GM21528 (cell line): ENCODE measurements at regions not wholly inside any gene's neighbourhood (a gene's known extent, or its start where the extent isn't known, plus 50 kb on each side); places are given as distances from the start of the nearest gene placed in this dataset.
"Not testable (repeated sequence)": the region's sequence is repeated elsewhere in the genome, so short reads cannot be mapped to it uniquely, and the experiment has no call there.

Experiments
- ATAC-seq: cut with Tn5 transposase; IDR thresholded peaks from one replicate; pipeline ENCODE4 v1.9.1; 2021; ENCODE audit warnings: mild to moderate bottlenecking, moderate library complexity; ENCODE audit not compliant: unreplicated experiment, low FRiP score

- no peak for ATAC-seq
Measured at GRCh38 chr2:128603411-128603924, 284.8 kb upstream of the HS6ST1 start.

- no peak for ATAC-seq
Measured at GRCh38 chr2:128604045-128604444, 285.4 kb upstream of the HS6ST1 start.

GRCh38 chr2:128604581-128604980 lies 285.9 kb upstream of the HS6ST1 start:
- not testable (repeated sequence) for ATAC-seq

GRCh38 chr2:128605421-128605820 lies 286.8 kb upstream of the HS6ST1 start:
- ATAC-seq = no peak

GRCh38 chr2:128605931-128606330 lies 287.3 kb upstream of the HS6ST1 start:
- ATAC-seq = no peak

- no peak for ATAC-seq
Measured at GRCh38 chr2:128606837-128607236, 288.2 kb upstream of the HS6ST1 start.

GRCh38 chr2:128607440-128607839 lies 288.8 kb upstream of the HS6ST1 start:
- ATAC-seq = no peak

GRCh38 chr2:128607911-128608506 lies 289.3 kb upstream of the HS6ST1 start:
- no peak for ATAC-seq

GRCh38 chr2:128608921-128609880 lies 290.5 kb upstream of the HS6ST1 start:
- no peak for ATAC-seq

GRCh38 chr2:128610496-128610895 lies 291.8 kb upstream of the HS6ST1 start:
- no peak for ATAC-seq

GRCh38 chr2:128611421-128612320 lies 293.0 kb upstream of the HS6ST1 start:
- no peak for ATAC-seq

- no peak for ATAC-seq
Measured at GRCh38 chr2:128612628-128613027, 294.0 kb upstream of the HS6ST1 start.

GRCh38 chr2:128613351-128613750 lies 294.7 kb upstream of the HS6ST1 start:
- no peak for ATAC-seq

GRCh38 chr2:128613876-128614275 lies 295.2 kb upstream of the HS6ST1 start:
- ATAC-seq = no peak

- not testable (repeated sequence) for ATAC-seq
Measured at GRCh38 chr2:128614907-128615306, 296.2 kb upstream of the HS6ST1 start.

- ATAC-seq = no peak
Measured at GRCh38 chr2:128615571-128615970, 296.9 kb upstream of the HS6ST1 start.

- no peak for ATAC-seq
Measured at GRCh38 chr2:128617029-128617590, 298.4 kb upstream of the HS6ST1 start.

- no peak for ATAC-seq
Measured at GRCh38 chr2:128617661-128618060, 299.0 kb upstream of the HS6ST1 start.

GRCh38 chr2:128618642-128619041 lies 300.0 kb upstream of the HS6ST1 start:
- ATAC-seq = no peak
